Skin epidermis (tissue), 12 donors: ENCODE measurements at regions not wholly inside any gene's neighbourhood (a gene's known extent, or its start where the extent isn't known, plus 50 kb on each side); places are given as distances from the start of the nearest gene placed in this dataset.
"Not testable (repeated sequence)": the region's sequence is repeated elsewhere in the genome, so short reads cannot be mapped to it uniquely, and the experiment has no call there.

Experiments used
- H3K27ac ChIP-seq, 21 experiments: fragments of 200-600 bp; sonication (generic) in 11 of 21; one replicate each; pipeline ENCODE4 v1.5.0; 2020; ENCODE audit warnings: mild to moderate bottlenecking in 3 of 21, inconsistent platforms in 2 of 21, moderate library complexity in 2 of 21
- H3K4me3 ChIP-seq, 7 experiments: fragments of 200-600 bp; sonication (generic) in 2 of 7; one replicate each; pipeline ENCODE4 v1.5.0; 2020; ENCODE audit warnings: inconsistent platforms in 2 of 7, mild to moderate bottlenecking in 2 of 7, moderate library complexity in 1 of 7

GRCh38 chr7:50858528-50859245 lies 76.0 kb upstream of the GRB10 start:
- Histone ChIP-seq H3K27ac (no peak overlapping the region), H3K4me3 (no peak overlapping the region)

- Histone ChIP-seq H3K4me3 (no peak overlapping the region), H3K27ac (no peak overlapping the region)
These were observed 75.3 kb upstream of the GRB10 start for GRCh38 chr7:50857804-50858489.

- Histone ChIP-seq H3K27ac (no peak overlapping the region), H3K4me3 (no peak overlapping the region)
These were observed 74.1 kb upstream of the GRB10 start for GRCh38 chr7:50856806-50857205.

GRCh38 chr7:50856231-50856630 lies 73.5 kb upstream of the GRB10 start:
- Histone ChIP-seq H3K27ac (no peak overlapping the region), H3K4me3 (no peak overlapping the region)

- H3K27ac ChIP-seq, result no peak overlapping the region
- H3K4me3 ChIP-seq, result no peak overlapping the region
These were observed 72.8 kb upstream of the GRB10 start for GRCh38 chr7:50855526-50855925.

- H3K4me3 ChIP-seq, result no peak overlapping the region
- H3K27ac ChIP-seq, result no peak overlapping the region
These were observed 72.1 kb upstream of the GRB10 start for GRCh38 chr7:50854831-50855230.

GRCh38 chr7:50854247-50854646 lies 71.6 kb upstream of the GRB10 start:
- no peak overlapping the region for H3K4me3 ChIP-seq

GRCh38 chr7:50853311-50853710 lies 70.6 kb upstream of the GRB10 start:
- H3K4me3 ChIP-seq, result no peak overlapping the region
- no peak overlapping the region for H3K27ac ChIP-seq

More at GRCh38 chr7:50854247-50854646, 71.6 kb upstream of the GRB10 start:
- H3K27ac ChIP-seq, result no peak overlapping the region

- no peak overlapping the region for H3K4me3 ChIP-seq
These were observed 70.2 kb upstream of the GRB10 start for GRCh38 chr7:50852901-50853300.

GRCh38 chr7:50851891-50852290 lies 69.2 kb upstream of the GRB10 start:
- H3K4me3 ChIP-seq, result no peak overlapping the region
- no peak overlapping the region for H3K27ac ChIP-seq

More at GRCh38 chr7:50852901-50853300, 70.2 kb upstream of the GRB10 start:
- H3K27ac ChIP-seq, result no peak overlapping the region

GRCh38 chr7:50851451-50851850 lies 68.8 kb upstream of the GRB10 start:
- Histone ChIP-seq H3K27ac (no peak overlapping the region), H3K4me3 (no peak overlapping the region)

GRCh38 chr7:50849991-50850390 lies 67.3 kb upstream of the GRB10 start:
- Histone ChIP-seq H3K4me3 (no peak overlapping the region), H3K27ac (no peak overlapping the region)

- Histone ChIP-seq H3K27ac (no peak overlapping the region), H3K4me3 (no peak overlapping the region)
These were observed 65.5 kb upstream of the GRB10 start for GRCh38 chr7:50848203-50848602.

GRCh38 chr7:50844861-50845260 lies 62.2 kb upstream of the GRB10 start:
- not testable (repeated sequence) for H3K4me3 ChIP-seq, H3K27ac ChIP-seq

- H3K4me3 ChIP-seq, result no peak overlapping the region
- no peak overlapping the region for H3K27ac ChIP-seq
These were observed 59.3 kb upstream of the GRB10 start for GRCh38 chr7:50842041-50842440.

- no peak overlapping the region for H3K4me3 ChIP-seq
- no peak overlapping the region for H3K27ac ChIP-seq
These were observed 56.1 kb upstream of the GRB10 start for GRCh38 chr7:50838675-50839377.

GRCh38 chr7:50837965-50838364 lies 55.3 kb upstream of the GRB10 start:
- H3K27ac ChIP-seq, result no peak overlapping the region
- H3K4me3 ChIP-seq, result no peak overlapping the region

- no peak overlapping the region for H3K27ac ChIP-seq
These were observed 54.0 kb upstream of the GRB10 start for GRCh38 chr7:50836646-50837045.

GRCh38 chr7:50835156-50835555 lies 52.5 kb upstream of the GRB10 start:
- no peak overlapping the region for H3K4me3 ChIP-seq
- no peak overlapping the region for H3K27ac ChIP-seq

More at GRCh38 chr7:50836646-50837045, 54.0 kb upstream of the GRB10 start:
- no peak overlapping the region for H3K4me3 ChIP-seq

GRCh38 chr7:50834679-50835078 lies 52.0 kb upstream of the GRB10 start:
- no peak overlapping the region for H3K4me3 ChIP-seq
- H3K27ac ChIP-seq, result no peak overlapping the region

GRCh38 chr7:50834031-50834535 lies 51.4 kb upstream of the GRB10 start:
- no peak overlapping the region for H3K27ac ChIP-seq

More at GRCh38 chr7:50834031-50834535, 51.4 kb upstream of the GRB10 start:
- H3K4me3 ChIP-seq, result no peak overlapping the region
